GM20431 (cell line): ENCODE measurements at regions not wholly inside any gene's neighbourhood (a gene's known extent, or its start where the extent isn't known, plus 50 kb on each side); places are given as distances from the start of the nearest gene placed in this dataset.
"Not testable (repeated sequence)": the region's sequence is repeated elsewhere in the genome, so short reads cannot be mapped to it uniquely, and the experiment has no call there.

Source experiments
- in situ Hi-C: fragments of 300-500 bp; cut with MseI, MboI; formaldehyde crosslinking; loops from one replicate; pipeline ENCODE4 v1.15.0; 2020; ENCODE audit warnings: low sequenced_read_pairs; ENCODE audit not compliant: unreplicated experiment

DNA sequence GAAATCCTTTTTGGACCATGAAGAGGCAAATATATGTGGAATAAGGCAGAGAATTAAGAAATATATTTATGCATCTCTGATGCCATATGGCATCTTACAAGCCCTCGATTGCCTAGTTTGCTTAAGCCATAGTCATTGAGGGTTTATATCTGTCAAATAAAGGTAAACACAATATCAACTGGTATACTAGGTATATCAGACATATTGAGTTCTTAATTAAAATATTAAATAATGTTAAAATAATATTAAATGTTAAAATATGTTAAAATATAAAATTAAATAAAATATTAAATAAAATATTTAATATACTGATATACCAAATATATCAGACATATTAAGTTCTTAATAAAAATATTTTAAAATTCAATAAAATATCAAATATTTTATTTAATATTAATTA lies 567.4 kb upstream of the PTCHD4 start:
- in situ Hi-C loops, result no loop called here

DNA sequence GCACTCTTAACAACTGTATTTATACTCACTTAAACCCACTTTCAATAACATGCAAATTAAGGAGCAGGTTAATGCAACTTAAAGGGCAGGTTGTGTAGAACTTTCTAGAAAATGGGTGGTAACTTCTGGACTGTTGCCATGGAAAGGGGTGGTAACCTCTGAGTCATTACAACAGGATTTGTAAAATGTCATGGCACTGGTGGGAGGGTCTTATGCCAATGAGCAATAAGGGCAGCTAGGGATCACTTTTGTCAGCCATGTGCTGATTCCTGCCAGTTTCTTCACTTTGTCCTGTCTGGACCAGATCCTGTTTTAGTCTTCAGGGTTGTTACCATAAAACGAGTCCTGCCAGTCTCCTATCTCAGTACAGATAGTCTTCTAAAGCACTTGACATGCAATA lies 560.5 kb upstream of the PTCHD4 start:
- in situ Hi-C loops, result no loop called here

- in situ Hi-C loops, result no loop called here
Measured at GRCh38 chr6:48670546-48670945, 559.5 kb upstream of the PTCHD4 start.

DNA sequence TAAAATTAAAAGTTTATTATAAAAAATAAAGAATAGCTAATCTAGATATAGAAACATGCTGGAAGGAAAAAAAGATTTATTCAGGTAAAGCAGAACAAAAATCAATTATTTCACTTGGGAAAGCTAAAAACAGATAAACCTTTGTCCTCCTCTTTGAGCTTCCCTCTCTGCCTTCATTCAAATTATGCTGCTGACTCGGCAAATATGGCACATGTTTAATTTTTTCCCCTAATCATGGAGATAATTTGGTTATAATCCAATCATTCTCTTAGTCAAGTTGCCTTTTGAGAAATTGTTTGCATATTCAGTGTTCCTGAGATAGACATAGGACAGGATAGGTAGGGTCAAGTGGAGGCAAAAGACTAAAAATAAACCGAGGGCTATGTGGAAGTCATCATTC lies 556.8 kb upstream of the PTCHD4 start:
- in situ Hi-C loops, result no loop called here

DNA sequence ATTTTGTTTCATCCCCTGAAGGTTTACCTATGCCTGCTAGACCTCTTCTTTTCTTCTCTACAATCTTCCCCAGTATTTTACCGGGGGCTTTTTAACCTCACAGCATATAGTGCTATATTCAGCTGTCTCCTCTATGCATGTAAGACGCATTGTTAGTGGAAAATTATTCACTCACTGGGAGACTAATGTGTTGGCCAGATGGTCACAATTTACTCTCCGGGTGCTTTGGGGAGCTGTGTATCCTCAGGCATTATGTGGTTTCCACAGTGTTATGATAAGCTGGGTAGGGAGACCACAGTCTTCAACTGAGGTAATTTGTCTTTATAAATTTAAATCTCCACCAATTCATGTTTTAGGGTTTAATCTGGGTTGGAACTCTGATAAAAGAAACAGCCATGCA lies 553.8 kb upstream of the PTCHD4 start:
- in situ Hi-C loops, result no loop called here

DNA sequence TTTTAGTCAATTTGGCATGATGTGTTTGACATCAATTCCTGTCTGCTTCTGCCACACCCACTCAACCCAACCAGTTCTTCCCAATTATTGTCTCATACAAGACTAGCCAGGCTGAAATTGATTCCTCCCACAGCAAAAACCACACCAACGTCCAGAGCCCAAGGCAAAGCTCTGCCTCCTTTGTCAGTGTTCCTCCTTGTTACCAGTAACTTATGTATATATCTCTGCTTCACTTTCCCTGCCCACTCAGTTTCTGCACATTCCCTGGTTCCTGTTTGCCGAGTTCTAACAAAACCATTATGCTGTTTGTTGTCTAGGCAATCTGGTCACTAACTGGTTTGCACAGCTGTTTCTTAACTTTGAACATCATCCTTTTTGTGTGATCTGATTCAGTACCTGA lies 547.9 kb upstream of the PTCHD4 start:
- in situ Hi-C loops, result no loop called here

DNA sequence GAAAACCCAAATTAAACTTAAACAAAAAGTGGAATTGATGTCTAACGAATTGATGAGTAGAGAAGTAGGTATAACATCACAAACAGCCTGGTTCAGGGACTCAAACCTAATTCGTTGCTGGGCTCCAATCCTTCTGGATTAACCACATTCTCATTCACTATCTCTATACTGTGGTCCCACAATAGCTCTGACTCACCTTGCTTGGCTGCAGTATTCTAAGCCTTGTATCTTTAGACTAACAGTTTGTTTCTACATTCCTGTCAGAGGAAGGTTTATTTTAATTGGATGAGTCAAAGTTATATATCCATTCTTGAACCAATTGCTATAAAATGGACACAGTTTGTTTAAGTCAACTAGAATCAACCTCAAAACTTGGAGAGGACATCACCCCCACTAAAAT lies 530.5 kb upstream of the PTCHD4 start:
- in situ Hi-C loops, result no loop called here

GRCh38 chr6:48638796-48639195 lies 527.8 kb upstream of the PTCHD4 start:
- in situ Hi-C loops, result not testable (repeated sequence)

DNA sequence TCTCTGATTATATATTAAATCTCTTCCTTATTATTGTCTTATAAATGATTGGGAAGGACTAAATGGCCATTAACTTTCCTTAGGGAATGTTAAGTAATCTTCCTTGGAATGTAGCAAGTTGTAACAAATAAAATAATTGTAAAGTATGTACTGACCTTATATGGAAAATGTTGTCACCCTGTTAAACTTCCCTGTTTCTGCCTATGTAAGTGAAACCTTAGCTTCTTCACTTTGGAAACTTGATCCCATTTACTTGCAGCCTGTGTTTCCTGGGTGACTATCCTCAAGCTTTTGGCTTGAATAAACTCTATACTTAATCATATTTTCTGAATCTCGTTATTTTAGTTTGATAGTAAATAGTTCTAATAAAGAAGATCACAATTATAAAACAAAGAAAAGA lies 519.5 kb upstream of the PTCHD4 start:
- in situ Hi-C loops, result no loop called here

DNA sequence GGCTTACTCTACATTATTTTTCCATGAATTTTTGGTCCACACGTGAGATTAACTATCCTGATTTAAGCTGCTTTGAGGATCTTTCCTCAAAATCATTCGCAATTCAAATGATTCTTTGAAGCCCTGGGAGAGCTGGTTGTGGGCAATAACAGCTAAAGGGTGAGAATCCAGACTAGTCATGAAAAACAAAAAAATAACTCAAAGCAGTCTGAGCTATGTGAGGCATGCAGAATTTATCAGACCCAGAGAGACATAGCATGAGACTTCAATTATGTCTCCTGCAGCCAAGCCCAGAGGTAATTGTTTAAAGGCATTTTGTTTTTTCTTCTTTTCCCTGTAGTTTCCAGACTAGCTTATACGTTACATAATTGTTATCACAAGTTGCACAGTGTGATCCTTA lies 517.3 kb upstream of the PTCHD4 start:
- in situ Hi-C loops, result no loop called here

GRCh38 chr6:48626421-48626820 lies 515.4 kb upstream of the PTCHD4 start:
- in situ Hi-C loops, result no loop called here

GRCh38 chr6:48624631-48625030 lies 513.6 kb upstream of the PTCHD4 start:
- in situ Hi-C loops, result no loop called here

DNA sequence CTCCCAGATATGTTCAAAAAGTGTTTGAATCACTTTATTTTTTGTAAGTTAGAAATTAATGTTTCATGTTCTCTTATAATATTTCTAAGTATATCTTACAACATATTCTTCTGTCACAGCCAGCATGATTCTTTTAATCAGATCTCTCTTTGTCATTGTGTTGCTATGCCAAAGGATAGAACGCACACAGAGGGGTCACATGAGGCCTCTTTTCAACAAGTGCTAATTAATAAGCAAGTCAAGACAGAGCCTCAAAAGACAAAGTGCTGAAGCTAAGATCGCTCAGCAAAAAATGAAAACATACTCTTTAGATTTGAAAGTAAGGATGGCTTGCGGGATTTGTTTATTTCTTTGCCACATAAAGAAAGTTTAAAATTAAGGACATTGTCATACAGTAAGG lies 508.8 kb upstream of the PTCHD4 start:
- in situ Hi-C loops, result no loop called here

- in situ Hi-C loops, result no loop called here
Measured at GRCh38 chr6:48615041-48615440, 504.0 kb upstream of the PTCHD4 start.

GRCh38 chr6:48614326-48614725 lies 503.3 kb upstream of the PTCHD4 start:
- in situ Hi-C loops, result no loop called here

- in situ Hi-C loops, result no loop called here
Measured at GRCh38 chr6:48613231-48613949, 502.4 kb upstream of the PTCHD4 start.

- in situ Hi-C loops, result no loop called here
Measured at GRCh38 chr6:48611332-48611731, 500.3 kb upstream of the PTCHD4 start.

DNA sequence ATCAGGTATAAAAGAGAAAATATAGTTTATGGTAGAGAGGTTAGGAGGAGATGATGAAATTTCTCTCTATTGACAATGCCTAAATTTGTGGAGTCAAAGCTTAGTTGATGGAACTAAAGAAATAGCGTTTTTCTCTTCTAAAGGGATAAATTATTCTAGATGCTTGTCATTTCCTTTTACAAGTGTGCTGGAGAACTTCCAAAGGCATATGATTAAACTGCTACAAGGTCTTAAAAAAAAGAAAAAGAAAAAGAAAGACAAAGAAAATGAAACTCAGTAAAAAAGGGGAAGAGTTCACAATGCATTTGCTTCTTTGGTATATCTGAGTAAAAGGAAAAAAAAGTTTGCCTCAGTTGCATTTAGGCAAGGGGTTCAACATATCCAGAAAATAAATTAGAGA lies 499.8 kb upstream of the PTCHD4 start:
- in situ Hi-C loops, result no loop called here

GRCh38 chr6:48606618-48607017 lies 495.6 kb upstream of the PTCHD4 start:
- in situ Hi-C loops, result no loop called here

DNA sequence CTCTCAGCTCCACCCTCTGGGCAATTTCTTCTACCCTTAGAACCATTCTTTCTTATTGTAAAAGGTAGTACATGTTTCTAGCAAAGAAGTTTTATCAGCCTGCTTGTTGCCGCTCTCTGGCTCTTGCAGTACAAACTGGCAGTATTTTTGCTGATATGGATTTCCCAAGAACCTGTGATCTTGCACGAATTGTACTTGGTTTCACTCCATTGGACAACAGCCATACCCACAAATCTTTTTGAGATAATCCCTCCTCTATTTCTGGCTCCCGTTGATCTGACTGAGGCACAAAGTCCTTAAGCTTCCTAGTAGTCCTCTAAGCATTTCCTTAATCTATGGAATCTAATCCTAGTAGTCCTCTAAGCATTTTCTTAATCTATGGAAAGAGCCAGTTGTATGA lies 487.0 kb upstream of the PTCHD4 start:
- in situ Hi-C loops, result no loop called here

DNA sequence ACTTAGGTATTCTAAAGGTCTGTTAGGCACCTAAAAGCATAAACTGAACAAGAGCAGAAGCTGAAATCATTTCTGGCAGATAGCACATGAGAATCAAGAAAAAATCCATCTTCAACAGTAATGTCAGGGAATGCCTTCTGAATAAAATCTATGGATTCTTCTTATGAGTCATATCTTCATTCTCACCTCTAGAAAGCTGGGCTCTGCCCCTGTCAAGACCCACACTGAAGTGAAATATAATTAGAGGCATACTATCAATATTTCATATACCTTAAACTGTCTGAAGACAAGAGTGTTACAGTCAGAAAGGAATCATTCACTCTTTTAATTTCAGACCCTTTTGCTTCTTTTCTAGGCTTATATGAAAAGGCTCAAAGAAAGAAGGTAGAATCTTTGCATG lies 485.8 kb upstream of the PTCHD4 start:
- in situ Hi-C loops, result no loop called here

GRCh38 chr6:48591158-48591557 lies 480.2 kb upstream of the PTCHD4 start:
- in situ Hi-C loops, result not testable (repeated sequence)

GRCh38 chr6:48584846-48585245 lies 473.8 kb upstream of the PTCHD4 start:
- in situ Hi-C loops, result no loop called here
